DMS 273 (cell line): ENCODE measurements at regions not wholly inside any gene's neighbourhood (a gene's known extent, or its start where the extent isn't known, plus 50 kb on each side); places are given as distances from the start of the nearest gene placed in this dataset.

Source experiments
- DNase-seq: peaks from one replicate; lab custom pipeline; 2025; ENCODE audit not compliant: unreplicated experiment; lab: John Stamatoyannopoulos, UW

DNA sequence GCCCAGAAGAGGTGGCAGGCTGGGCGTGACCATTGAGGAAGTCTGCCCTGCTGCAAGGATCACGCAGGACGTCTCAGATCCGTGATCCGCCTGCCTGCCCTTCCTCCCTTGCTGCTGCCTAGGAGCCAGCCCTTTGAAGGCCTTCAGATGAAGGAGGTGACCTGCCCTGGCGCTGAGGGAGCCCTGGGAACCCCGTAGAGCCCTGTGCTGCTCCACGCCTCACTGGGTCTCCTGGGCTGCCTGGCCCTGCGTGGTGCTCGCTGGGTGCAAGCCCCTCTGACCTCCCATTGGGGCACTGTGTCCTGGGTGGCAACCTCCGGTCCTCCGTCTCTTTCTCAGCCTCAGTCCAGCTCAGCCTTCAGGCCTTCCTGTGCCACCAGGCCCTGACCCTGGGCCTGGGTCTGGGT, 295.3 kb upstream of the IRX4 start:
- DNase-seq, result no peak

- DNase-seq, result no peak
These were observed 294.5 kb upstream of the IRX4 start for GRCh38 chr5:2177244-2177643.

DNA sequence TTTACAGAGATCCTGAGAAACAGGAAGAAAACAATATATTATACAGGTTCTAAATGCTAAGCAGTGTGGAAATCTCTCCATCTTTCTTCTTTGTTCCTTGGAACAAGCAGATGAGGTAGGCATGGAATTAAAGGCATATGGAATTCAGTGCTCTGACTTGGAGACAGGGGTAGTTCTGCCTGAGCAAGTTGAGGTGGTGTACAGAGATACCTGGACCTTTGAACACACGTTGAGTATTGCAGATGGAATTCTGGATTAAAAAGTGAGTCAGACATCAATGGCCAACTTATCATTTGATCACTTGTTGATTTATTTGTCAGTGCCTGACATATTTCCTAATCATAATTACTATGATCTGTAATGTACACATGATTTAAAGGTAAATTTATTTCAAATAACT, 293.9 kb upstream of the IRX4 start:
- no peak for DNase-seq

- no peak for DNase-seq
These were observed 293.2 kb upstream of the IRX4 start for GRCh38 chr5:2175842-2176404.

DNA sequence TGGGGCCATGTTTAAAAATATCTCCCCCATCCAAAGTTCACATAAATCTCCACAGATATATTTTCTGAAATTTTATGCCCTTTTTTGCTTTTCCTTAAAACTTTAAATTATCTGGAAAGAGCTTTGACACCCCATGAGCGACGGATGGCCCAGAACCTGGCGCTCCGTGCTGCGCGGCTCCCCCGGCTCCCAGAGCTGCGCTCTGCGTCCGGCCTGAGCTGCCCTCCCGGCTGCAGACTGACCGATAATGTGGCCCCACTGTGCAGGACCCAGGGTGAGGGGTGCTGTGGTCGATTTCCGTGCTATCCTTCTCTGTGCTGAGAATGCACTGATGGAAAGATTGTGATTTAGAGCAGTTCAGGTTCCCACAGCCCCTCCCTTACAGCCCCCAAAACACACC, 292.3 kb upstream of the IRX4 start:
- DNase-seq, result no peak

- no peak for DNase-seq
These were observed 291.8 kb upstream of the IRX4 start for GRCh38 chr5:2174538-2174937.

DNA sequence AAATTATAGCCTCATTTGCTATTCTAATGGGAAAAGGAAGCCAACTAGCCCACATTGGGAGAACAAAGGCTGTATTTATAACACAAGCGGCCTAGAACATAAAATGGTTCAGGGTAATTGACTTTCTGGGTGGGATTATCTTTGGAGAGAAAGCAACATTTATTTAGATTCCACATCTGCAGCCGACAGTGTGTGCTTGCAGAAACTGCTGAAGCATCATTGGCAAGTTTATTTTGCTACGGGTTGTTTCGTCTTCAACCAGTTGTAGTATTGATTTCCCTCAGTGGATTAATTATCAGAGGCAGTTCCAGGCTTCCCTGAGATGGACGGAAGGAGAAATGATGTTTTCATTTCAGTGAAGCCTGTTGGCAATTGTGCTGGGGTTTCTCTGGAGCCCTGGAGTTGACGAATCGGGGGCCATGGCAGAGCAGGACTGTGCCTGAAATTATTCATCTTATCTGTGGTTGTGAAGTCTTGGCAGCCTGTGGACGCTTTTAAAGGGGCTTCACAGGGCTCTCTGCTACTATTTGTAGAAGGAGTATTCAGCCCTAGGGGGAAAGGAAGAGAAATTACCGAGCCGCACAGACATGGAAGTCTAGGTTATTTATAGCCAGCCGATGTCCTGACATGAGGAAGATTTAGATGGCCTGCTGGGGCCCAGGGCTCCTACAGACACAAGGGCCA, 290.6 kb upstream of the IRX4 start:
- no peak for DNase-seq

DNA sequence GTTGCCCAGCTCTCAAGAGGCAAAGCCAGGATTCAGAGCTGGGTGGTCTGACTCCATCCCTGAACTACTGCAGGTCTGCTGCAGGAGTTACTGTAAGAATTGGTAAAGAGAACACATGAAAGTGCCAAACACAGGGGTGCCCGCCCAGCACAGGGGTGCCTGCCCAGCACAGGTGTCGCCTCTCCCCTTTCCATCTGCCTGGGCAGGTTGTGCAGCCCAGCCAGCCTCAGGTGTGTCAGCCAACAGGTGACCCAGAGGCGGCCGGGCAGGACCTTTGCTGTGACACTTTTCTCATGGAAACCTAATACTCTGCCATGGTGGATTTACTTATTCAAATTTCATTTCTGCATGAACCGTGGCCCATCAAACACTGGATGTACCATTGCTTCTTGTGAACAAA, 289.7 kb upstream of the IRX4 start:
- no peak for DNase-seq

- no peak for DNase-seq
These were observed 288.0 kb upstream of the IRX4 start for GRCh38 chr5:2170761-2171160.

DNA sequence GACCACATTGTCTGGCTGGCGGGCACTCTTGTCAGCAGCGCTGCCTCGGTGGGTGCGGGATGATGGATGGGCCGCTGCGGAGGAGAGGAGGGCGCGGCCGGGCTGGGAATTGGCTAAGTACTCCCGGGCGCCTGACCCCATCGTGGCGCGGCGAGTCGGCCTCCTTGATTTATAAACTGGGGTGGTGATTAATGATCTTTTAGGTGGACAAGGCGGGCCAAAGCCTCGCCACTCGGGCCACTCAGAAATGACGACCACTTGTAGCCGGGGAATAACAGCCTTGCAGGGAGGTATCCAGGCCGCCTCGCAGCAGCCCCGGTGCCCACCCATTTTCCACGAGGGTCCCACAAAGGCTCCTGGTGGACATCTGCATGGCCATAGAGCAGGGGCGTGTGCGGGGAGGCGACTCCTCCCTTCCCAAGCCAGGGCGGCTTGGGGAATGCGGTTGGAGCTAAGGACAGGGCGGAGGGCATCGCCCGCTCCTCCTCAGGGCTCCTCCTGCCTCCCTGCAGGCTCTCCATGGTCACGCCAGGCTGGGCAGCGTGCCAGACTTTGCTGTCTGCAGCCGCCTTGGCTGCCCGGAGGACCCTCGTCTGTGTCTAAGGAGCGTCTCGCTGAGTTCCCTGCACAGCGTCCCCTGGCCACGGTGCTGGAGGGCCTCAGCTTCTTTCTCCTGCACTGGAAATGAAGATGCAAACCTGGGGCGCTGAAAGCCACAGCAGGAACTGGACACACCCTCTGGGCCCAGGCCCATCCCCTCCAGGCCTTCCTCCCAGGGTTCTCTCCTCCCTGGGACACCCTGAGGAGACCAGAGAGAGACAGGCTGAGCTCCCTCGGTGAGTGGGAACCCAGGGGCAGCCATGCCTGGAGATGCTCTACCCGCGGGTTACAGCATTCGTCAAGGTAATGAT, 287.4 kb upstream of the IRX4 start:
- DNase-seq, result no peak

DNA sequence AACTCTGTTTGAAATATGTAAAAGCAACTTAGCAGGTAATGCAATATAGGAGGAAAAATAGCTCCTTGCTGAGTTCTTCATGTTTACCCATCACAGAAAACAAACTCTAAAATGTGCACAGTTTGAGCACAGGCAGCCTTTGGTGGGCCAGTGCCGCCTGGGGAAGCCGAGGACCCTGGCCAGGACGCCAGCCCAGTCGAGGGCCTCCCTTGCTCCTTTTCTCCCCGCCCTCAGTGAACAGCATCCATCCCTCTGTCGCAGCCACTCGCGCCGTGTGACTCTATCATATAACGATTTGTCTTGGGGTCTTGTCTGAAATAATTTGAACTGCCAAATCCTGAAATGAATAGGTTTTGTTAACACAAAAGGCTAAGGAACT, 286.7 kb upstream of the IRX4 start:
- DNase-seq, result no peak

GRCh38 chr5:2168601-2169429, 286.1 kb upstream of the IRX4 start:
- no peak for DNase-seq

DNA sequence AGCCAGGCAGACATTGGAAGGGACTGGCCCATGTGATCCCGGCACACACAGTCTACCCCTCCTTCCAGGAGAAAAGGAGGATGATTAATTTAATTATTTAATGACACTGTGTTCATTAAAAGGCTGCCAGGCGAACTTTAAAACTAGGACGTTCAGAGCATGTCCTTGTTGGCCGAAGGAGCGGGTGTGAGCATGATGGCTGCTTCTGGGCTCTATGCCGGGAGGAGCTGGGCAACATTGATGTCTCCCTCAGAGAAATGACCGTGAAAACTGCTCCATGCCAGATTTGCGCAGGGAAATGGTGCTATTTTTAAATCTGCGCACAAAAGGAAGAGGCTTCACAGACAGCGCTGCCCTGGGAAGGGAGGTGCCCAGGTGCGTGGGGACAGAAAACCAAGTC, 284.9 kb upstream of the IRX4 start:
- no peak for DNase-seq

DNA sequence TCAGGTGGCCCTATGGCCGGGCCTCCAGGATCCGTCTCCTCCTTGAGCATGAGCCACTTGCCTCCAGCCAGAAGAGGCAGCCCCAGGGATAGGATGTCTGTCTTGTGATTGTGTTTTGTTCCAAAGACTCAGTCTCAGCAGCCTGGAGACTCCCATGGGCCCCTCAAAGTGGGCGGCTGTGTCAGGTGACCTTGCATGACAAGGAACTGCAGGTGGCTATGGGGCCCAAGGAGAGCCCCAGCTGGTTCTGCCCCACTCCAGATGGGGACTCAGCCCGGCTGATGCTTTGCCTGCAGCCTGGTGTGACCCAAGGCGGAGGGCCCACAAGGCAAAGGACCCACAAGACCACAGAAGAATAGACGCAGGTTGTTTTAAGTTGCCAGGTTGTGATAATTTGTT, 284.3 kb upstream of the IRX4 start:
- DNase-seq, result no peak

- no peak for DNase-seq
These were observed 283.7 kb upstream of the IRX4 start for GRCh38 chr5:2166306-2166978.

- no peak for DNase-seq
These were observed 283.0 kb upstream of the IRX4 start for GRCh38 chr5:2165615-2166305.

DNA sequence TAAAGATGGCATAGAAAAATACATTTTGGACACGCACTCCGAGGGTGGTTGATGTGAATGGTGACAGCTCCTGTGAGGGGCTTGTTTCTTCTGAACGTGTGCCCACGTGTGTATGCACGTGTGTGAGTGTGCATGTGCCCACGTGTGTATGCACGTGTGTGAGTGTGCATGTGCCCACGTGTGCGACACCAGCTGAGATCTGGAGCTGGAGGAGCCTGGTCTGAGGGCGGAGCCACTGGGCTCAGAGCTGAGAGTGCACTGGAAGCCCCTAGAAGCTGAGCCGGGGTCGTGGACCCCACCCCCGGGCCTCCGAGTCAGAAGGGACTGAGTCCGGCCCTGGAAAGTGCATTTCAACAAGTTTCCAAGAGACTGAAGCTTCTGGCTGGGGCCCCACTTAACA, 282.5 kb upstream of the IRX4 start:
- no peak for DNase-seq

- no peak for DNase-seq
These were observed 281.9 kb upstream of the IRX4 start for GRCh38 chr5:2164586-2164985.

DNA sequence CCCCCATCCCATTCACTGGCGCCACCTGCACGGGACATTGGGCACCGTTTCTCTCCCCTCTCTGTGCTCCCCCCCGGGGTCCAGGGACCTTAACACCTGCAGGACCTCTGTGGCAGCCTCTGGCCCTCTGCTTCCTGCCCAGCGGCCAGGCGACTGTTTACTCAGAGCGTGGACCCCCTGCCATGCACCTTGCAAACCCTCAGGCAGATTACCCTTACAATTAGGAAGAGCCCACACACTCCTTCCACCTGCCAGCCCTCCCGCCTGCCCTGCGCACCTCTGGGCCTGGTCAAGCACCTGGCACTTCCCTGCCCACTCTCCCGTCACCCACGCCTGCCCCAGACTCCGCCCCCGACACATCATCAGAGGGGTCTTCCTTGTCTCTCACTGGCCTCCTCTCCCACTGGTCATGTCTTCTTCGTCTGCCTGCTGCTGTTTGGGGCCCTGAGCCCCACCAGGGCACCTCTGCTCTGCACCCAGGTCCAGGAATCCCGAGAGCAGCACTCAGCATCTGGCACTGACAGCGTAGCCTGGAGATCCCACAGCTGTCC, 281.3 kb upstream of the IRX4 start:
- DNase-seq, result no peak
